Type B pancreatic cell (in vitro differentiated cells): ENCODE measurements at regions not wholly inside any gene's neighbourhood (a gene's known extent, or its start where the extent isn't known, plus 50 kb on each side); places are given as distances from the start of the nearest gene placed in this dataset.

Experiments
- DNase-seq: peaks from one replicate; pipeline ENCODE4 v3.0.0; 2021; ENCODE audit warnings: mixed read lengths; ENCODE audit not compliant: unreplicated experiment; ENCODE audit errors: extremely low spot score
- H3K27ac Mint-ChIP-seq: 2 replicates; pipeline ENCODE4 v1.8.0; 2021; ENCODE audit warnings: mild to moderate bottlenecking, mixed read lengths
- H3K27me3 Mint-ChIP-seq: 2 replicates; pipeline ENCODE4 v1.8.0; 2021; ENCODE audit warnings: mixed read lengths
- H3K36me3 Mint-ChIP-seq: 2 replicates; pipeline ENCODE4 v1.8.0; 2021; ENCODE audit warnings: mixed read lengths
- H3K4me1 Mint-ChIP-seq: one replicate; pipeline ENCODE4 v1.8.0; 2021; ENCODE audit warnings: mixed read lengths; ENCODE audit not compliant: unreplicated experiment
- H3K4me3 Mint-ChIP-seq: 2 replicates; pipeline ENCODE4 v1.8.0; 2021; ENCODE audit warnings: mild to moderate bottlenecking, mixed read lengths
- H3K9me3 Mint-ChIP-seq: 2 replicates; pipeline ENCODE4 v1.8.0; 2021; ENCODE audit warnings: mixed read lengths
- CTCF ChIP-seq: fragments of 200-600 bp; sonication (generic); conservative IDR thresholded peaks from 2 replicates; pipeline ENCODE4 v1.5.0; 2021; ENCODE audit warnings: antibody characterized with exemption, mild to moderate bottlenecking

- no peak for DNase-seq
- no peaks in the 10 kb centered on the region for H3K27me3 Mint-ChIP-seq
- no peak overlapping the region for H3K4me3 Mint-ChIP-seq
- H3K4me1 Mint-ChIP-seq: no peaks in the 10 kb centered on the region
- no peak for TF ChIP-seq CTCF
- no peak overlapping the region for H3K27ac Mint-ChIP-seq
- no peaks in the 10 kb centered on the region for H3K36me3 Mint-ChIP-seq
- H3K9me3 Mint-ChIP-seq: peaks cover 7% of the 10 kb centered on the region
Observed at GRCh38 chr12:63040526-63041220, 105.7 kb upstream of the PPM1H start.

GRCh38 chr12:63038713-63039100 is 103.8 kb upstream of the PPM1H start:
- H3K27ac Mint-ChIP-seq: no peak overlapping the region
- H3K9me3 Mint-ChIP-seq: peaks cover 6% of the 10 kb centered on the region
- no peaks in the 10 kb centered on the region for H3K4me1 Mint-ChIP-seq
- no peaks in the 10 kb centered on the region for H3K27me3 Mint-ChIP-seq
- no peak for DNase-seq
- no peak for TF ChIP-seq CTCF
- H3K4me3 Mint-ChIP-seq: no peak overlapping the region
- no peaks in the 10 kb centered on the region for H3K36me3 Mint-ChIP-seq

- peaks cover 9% of the 10 kb centered on the region for H3K9me3 Mint-ChIP-seq
- H3K4me1 Mint-ChIP-seq: no peaks in the 10 kb centered on the region
- no peaks in the 10 kb centered on the region for H3K36me3 Mint-ChIP-seq
- no peak overlapping the region for H3K27ac Mint-ChIP-seq
- TF ChIP-seq CTCF: no peak
- H3K27me3 Mint-ChIP-seq: no peaks in the 10 kb centered on the region
- H3K4me3 Mint-ChIP-seq: no peak overlapping the region
- DNase-seq: no peak
Observed at GRCh38 chr12:63037746-63038712, 103.1 kb upstream of the PPM1H start.

DNA sequence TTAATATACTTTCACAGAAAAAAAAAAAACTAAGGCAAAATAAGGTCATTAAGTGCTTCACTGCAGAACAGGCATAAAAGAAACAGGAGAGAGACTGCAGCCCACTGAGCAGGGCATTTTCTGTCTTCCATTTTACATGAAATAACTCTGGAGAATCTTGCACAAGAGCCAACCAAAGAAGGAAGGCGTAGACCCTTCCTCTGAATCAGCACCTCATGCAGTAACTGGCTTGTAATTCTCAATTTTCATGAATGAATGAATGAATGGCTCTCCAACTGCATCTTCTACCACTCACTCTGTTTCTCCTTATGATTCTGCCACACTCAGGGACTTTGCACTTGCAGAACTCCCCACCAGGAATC is 102.0 kb upstream of the PPM1H start:
- H3K9me3 Mint-ChIP-seq: peaks cover 9% of the 10 kb centered on the region
- H3K27me3 Mint-ChIP-seq: no peaks in the 10 kb centered on the region
- no peak overlapping the region for H3K27ac Mint-ChIP-seq
- TF ChIP-seq CTCF: no peak
- no peak for DNase-seq
- no peaks in the 10 kb centered on the region for H3K4me1 Mint-ChIP-seq
- H3K4me3 Mint-ChIP-seq: no peak overlapping the region
- H3K36me3 Mint-ChIP-seq: no peaks in the 10 kb centered on the region

GRCh38 chr12:63036216-63036973 is 101.4 kb upstream of the PPM1H start:
- Mint-ChIP-seq H3K27ac (no peak overlapping the region), H3K9me3 (peaks cover 9% of the 10 kb centered on the region), H3K27me3 (no peaks in the 10 kb centered on the region), H3K4me3 (no peak overlapping the region), H3K36me3 (no peaks in the 10 kb centered on the region), H3K4me1 (no peaks in the 10 kb centered on the region)
- DNase-seq: no peak
- TF ChIP-seq CTCF: no peak
